ENCODE measurements at regions not wholly inside any gene's neighbourhood (a gene's known extent, or its start where the extent isn't known, plus 50 kb on each side); places are given as distances from the start of the nearest gene placed in this dataset.

DNA sequence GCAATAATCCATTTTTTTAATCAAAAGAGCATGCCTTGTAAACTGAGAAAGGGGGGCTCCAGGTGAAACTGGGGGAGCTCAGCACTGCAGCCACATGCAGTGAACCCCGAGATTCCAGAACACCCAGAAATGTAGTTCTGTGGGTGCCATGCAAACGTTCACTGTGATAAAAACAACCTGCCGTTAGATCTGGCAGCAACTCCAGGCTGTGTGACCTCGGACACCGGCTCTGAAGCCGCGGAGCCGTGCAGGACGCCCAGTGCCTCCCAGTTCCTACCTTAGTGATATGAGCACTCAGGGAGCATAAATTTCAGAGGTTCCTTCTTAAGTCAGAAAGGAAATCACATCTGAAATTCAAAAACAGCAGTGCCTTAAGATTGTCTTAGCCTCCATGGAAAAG is 85.4 kb upstream of the THBS2 start:
- no peak for DNase-seq

DNA sequence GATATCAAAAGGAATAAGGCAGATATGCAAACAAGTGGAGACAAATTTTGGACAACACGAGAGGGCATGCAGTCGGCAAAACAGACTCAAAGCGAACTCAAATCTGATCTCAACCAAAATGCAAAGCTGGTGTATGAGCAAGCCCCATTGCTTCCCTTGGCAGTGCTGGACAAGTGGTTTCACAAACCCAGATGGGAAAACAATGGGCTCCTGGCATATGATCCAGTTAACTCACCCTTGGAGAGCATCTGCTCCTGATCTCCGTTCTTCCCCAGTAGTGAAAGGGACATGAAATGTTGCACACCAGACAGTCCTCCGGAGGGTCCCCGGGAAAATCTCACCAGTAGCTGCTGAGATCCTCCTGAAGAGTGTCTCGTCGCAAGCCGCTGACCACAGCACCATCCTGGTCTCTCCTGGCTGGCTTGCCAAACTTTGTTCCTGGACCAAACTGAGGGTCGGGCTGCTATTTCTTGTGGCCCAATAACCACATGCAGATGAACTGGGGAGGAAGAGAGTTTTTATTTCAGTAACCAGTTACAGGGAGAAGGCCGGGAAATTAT is 84.3 kb upstream of the THBS2 start:
- DNase-seq = no peak

DNA sequence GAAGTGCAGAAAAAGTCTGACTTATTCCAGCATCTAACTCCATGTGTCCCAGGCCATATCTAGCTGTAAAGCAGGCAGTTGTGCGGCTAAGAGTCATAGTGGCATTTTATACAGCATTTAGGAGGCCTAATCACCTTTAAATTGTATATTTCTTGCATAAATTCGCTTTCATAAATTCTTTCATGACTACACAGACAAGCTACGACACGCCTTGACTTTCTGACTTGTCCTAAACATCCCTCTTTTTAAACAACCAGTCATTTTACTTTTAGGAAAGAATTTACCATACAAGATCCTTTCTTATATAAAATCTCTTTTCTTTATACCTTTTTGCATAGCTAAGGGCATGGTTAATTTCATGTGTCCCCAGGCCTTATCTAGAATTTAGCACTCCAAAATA is 81.7 kb upstream of the THBS2 start:
- no peak for DNase-seq

DNA sequence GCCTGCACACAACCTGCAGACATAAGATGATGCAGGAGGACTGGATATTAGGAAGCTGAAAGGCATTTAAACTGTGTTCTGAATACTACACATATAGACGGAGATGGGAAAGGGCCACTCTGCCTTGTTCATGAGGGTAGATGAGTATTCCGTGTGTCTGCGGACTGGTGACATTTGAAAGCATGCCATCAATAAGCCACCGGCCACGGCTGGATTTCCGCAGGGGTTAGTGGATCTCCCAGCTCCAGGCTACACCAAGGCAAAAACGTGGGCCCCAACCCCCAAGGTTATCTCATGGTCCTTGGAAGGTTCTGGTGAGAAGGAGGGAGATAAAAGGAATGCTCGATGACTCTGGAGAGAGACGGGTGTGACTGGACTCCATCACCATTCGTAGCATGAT is 78.6 kb upstream of the THBS2 start:
- no peak for DNase-seq

DNA sequence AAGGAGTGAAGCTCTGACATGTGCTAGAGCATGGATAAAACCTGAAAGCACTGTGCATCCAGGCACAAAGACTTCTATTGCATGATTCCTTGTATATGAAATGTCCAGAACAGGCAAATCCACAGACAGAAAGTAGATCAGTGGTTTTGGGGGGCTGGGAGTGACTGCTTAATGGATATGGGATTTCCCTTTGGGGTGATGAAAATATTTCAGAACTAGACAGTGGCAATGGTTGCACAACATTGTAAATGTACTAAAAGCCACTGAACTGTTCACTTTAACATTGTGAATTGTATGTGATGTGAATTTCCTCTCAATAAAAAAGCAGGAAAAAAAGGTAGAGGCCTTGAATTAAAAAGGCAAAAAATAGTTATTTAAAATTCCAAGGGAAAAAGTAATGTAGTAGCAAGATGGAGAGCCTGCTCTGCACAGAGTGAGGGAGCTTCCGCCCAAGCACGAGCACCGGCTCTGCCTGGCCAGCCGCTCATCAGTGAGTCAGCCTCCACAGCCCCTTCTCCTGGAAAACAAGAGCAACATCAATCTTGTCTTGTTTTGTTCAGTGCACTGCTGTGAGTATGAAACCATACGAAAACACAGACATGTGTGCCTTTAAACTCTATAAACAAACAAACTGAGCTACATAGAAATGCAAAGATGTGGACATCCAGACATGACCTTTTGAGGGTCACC is 74.6 kb upstream of the THBS2 start:
- DNase-seq = no peak

DNA sequence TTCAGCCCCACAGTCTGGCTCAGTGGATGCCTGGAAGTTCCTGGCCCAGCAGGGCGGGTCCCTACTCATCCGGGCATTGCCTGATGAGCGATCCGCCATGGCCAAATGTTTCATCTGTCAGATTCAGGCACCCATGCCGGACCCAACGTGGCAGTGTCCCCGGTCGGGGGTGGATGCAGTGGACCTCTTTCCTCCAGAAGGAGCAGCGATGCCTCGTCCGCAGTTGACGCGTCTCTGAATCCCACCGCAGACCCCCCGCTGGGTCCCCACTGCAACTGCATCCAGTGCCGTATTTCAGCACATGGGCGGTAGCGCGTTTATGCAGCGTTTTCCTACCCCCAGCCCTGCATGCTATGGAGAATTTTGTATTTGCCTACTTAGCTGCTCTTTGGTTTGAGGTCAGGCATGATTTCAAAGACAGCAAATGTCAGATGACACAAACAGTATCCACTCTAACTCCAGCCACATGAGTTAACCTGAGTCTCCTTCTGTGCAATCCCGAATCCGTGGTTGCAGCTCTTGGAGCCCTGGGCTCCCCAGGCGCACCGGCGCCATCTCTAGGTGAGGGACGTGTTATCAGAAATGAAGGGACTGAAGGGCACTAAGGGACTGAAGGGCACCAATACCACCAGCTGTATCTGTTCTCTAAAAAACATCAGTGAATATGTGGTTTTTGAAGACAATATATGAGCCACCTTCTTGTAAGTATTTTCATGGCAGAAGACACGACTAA is 72.6 kb upstream of the THBS2 start:
- no peak for DNase-seq

DNA sequence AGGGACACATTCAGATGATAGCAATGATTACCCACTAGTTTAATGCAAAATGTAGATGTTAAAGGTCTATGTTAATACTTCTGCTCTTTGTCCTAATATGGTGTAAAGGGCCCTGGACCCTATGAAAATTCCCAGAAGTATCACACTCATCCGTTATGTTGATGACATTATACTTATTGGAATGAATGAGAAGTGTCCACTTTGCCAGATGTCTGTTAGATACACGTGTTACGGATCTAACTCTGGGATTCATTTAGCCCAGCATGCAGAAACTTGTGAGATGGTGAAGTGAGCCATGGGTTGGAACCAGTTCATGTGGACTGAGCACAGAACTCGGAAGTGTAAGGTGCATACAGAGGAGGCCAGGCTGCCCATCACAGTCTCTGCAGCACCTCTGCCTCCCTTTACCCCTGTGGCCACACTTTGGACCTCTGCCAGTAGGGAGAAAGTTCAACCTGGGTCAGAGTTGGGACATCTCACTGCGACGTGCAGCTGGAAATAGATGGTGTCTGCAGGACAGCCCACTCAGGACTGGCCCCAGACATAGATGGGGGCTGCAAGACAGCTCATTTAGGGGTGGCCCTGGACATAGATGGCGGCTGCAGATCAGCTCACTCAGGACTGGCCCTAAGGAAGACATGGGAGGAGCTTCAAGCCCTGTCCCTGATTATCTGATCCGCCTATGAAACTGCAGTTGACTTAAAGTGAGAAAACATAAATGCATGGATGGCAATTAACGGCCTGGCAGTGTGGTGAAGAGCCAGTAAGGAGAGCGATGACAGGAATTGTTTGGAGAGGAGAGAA is 71.2 kb upstream of the THBS2 start:
- no peak for DNase-seq

DNA sequence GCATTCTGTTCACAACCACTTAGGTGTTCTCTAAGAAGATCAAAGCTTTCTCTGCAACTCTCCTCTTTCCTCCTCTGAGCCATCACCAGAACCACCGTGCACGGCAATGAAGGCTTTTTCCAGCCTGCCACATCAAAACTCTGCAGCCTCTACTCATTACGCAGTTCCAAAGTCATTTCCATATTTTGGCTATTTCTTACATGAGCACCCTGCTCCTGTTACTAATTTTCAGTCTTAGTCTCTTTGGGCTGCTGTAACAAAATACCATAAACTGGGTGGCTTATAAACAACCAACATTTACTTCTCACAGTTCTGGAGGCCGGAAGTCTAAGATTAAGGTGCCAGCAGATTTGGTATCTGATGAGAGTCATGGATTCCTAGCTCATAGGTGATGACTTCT is 70.4 kb upstream of the THBS2 start:
- no peak for DNase-seq

DNA sequence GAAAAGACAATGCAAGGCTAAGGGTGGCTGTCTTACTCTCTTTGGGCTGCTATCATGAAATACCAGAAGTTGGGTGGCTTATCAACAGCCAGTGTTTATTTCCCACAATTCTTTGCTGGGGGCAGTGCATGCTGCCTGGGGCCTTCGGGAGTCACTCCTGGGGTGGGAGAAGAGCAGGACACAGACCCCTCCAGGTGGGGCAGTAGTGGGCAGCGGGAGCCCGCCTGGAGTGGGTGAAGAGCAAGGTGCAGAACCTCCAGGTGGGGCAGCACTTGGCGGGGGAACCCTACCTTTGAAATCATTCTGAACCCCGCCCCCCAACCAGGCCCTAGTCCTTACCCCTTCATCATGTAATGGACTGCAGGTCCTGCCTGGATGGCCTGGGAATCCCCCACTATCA is 69.6 kb upstream of the THBS2 start:
- DNase-seq = no peak

DNA sequence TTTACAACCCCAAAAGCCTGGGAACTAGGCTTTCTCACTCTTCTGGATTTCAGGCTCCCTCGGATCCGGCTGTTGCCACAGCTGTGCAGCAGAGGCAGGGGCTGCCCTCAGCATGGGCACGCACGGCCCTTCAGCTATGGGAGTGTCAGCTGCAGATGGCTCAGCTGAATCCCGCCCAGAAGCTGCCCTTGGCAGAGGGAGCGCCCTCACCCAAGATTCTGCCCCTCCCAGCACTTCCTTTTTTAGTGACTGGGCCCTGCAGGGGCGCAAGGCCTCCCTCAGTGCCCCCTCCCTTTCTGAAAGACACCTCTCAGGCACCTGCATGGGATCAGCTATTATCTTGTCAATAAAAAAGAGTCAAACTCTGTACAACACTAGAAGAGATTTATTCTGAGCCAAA is 67.9 kb upstream of the THBS2 start:
- DNase-seq = no peak

DNA sequence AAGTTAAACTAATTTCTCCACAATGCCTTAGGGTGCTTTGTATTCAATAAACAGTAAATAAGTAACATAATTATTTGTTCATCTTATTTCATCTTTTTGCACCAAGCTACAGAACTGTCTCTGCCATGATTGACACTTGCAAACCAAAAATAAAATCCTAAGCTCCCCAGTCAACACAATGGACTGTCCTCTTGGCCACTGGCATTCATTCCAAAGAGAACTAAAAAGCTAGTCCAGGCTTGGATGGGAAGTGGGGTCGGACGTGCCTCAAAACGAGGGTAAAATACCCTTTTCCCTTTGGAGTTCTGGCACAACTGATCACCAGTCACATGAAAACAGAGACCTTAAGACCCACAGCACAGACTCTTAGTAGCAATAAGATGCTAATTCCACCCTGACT is 66.4 kb upstream of the THBS2 start:
- DNase-seq = no peak

DNA sequence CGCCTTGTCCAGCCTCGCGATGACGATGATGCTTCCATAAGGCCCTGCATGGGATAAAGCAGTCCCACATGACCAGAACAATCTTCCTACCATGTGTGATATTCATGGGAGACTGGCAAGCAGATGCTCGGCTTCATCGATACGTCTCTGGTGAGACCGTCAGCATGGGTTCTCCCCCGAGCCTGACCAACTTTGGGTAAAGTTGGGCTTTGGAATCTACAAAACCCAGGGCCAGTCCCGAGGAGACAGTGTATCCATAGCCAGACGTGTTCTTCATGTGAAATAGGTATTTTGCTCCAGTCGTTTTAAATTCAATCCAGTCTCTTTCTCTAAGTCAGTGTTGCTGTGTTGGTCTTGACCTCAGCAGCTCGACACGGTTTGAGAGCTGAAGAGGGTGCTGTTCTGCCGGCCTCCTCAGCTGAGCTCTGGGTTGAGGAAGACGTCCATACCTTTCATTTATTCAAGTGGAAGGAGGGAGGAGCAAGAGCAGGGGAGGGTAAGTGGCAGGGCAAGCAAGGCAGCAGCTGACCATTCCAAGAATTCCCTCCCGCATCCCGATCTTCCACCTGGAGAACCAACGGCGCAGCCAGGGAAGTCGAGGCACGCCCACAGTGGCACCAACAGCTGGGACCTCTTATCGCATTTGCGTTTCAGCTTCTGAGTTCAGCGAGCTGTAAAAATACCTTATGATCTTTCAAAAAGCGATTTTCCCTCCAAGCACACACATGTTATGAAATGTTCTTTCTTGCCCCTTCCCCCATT is 64.0 kb upstream of the THBS2 start:
- no peak for DNase-seq

DNA sequence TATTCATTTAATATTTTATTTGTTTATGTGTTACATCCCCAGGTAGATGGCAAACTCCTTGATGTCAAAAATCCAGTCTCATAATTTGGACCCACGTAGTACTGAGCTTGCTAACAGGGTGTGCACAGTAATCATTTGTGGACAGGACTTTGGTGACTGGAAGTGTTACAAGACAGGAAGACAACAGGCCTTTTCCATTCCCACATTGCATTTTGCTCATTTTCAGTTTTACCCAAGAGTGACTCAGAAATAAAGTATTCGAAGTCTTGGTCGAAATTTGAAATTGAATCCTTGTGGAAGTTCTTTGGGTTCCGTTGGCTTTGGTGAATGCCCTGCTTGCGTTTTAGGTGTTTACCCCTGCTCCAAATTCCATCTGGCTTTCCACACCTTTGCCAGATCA is 63.0 kb upstream of the THBS2 start:
- no peak for DNase-seq

DNA sequence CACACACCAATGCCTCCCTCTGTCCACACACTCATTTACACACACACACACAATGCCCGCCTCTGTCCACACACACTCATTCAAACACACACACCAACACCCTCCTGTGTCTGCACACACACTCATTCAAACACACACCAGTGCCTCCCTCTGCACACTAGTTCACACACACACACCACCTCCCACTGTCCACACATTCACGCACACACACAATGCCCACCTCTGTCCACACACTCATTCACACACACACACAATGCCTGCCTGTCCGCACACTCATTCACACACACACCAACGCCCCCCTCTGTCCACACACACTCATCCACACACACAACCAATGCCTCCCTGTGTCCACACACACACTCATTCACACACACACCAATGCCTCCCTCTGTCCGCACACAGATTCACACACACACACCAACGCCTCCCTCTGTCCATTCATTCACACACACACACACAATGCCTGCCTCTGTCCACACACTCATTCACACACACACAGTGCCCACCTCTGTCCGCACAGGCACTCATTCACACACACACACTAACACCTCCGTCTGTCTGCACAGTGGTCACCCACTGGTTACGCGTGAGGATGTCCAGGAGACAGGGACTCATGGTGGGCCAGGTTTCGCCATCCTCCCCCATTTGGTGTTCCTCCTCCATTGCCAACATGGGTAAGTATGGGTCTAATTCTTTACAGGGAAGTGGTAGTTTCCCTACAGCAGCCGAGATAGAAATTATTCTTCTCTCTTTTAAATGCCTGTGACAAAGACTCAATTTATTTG is 62.4 kb upstream of the THBS2 start:
- no peak for DNase-seq

DNA sequence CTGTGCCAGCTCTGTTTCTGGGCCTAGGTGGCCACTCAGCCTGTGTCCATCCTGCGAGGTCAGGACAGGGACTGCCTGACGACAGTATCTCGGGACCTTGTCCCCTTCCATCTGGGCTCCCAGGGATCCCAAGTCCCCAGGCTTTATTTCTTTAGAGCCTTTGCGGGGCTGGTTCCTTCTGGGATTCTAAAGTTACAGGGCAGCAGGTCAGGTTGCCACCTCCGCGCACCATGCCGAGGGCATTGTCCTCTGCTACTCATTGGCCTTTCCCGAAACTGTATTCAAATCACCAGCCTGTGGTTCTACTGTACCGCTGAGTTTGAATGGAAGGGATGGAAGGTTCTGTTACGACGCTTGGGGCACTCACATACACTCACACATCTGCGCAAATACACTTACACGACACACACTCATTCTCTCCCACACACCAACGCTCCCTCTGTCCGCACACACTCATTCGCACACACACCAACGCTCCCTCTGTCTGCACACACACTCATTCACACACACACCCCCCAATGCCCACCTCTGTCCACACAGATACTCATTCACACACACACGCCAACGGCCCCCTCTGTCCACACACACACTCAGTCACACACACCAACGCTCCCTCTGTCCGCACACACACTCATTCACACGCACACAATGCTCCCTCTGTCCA is 59.8 kb upstream of the THBS2 start:
- DNase-seq = no peak

DNA sequence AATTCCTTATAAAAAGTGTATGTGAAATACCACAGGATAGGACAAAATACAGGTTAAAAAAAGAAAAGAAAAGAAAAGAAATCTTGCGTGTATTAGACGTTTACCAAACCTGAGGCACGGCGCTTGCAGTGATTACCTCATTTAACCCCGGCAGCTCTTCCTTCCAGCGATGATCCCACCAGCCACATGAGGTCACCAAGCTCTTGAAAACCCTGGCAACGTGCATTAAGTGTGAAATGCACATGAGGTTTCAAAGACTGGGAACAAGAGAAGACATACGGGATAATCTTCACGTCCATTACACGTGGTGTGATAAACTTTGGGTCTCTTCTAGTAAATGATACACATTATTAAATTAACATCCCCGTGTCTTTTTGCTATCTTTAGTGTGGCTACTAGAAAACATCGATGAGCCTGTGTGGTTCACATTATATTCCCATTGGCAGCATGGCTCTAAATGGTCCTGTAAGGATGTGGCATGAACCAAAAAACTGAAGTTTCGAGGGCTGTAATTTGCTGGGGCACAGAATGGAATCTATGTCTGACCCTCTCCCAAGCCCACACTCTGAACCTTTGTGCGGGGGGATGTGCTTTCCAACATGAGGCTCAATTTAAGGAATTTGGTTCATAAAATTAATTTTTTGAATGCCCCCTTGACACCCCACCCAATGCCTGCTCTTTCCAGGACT is 59.2 kb upstream of the THBS2 start:
- no peak for DNase-seq

DNA sequence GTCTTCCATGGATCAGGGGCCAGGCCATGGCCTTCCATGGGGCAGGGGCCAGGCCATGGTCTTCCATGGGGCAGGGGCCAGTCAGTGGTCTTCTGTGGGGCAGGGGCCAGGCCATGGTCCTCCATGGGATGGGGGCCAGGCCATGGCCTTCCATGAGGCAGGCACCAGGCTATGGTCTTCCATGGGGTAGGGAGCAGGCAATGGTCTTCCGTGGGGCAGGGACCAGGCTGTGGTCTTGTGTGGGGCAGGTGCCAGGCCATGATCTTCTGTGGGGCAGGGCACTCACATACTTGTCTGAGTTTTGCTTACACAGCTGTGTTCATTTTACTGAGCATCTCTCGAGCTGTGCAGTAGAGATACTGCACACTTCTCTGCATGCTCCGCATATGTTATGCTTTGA is 57.3 kb upstream of the THBS2 start:
- no peak for DNase-seq

Data from NCI-H446 (cell line).